GM13977 (cell line): ENCODE measurements at regions not wholly inside any gene's neighbourhood (a gene's known extent, or its start where the extent isn't known, plus 50 kb on each side); places are given as distances from the start of the nearest gene placed in this dataset.

Source experiments
- DNase-seq: peaks from one replicate; pipeline ENCODE4 v3.0.0; 2012; ENCODE audit warnings: low spot score
- in situ Hi-C: fragments of 300-500 bp; cut with MboI; formaldehyde crosslinking; loops from one replicate; pipeline ENCODE4 v1.12.0; 2022; ENCODE audit warnings: low sequenced_read_pairs, low pct_unique_long_range_greater_than_20kb, mixed read lengths, inconsistent platforms; ENCODE audit not compliant: unreplicated experiment
- TF ChIP-seq, protein P1 (sequence below): IDR thresholded peaks from 2 replicates; pipeline ENCODE4 v1.5.1; 2012; ENCODE audit warnings: mild to moderate bottlenecking, control low read depth; ENCODE audit not compliant: insufficient read depth; ENCODE audit errors: extremely low read depth, missing control alignments

DNA sequence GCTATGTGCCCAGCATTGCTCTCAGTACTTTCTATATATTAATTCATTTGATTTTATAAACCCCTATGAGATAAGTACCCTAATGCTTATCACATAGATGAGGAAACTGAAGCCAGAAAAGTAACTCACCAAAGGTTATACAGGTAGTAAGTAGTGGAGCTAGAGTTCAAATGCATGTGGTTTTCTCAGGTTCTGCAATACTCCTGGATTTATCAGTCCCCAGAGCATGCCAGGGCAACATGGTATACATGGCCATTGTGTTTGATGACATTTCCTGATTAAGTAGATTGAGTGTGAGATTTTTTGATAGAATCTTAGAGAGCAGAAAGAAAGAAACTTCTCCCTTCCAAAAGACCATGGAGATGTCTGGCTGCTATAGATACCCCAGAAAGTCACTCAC lies 233.1 kb downstream of the IKZF2 start:
- in situ Hi-C loops, result no loop called here
- TF ChIP-seq, protein P1, sequence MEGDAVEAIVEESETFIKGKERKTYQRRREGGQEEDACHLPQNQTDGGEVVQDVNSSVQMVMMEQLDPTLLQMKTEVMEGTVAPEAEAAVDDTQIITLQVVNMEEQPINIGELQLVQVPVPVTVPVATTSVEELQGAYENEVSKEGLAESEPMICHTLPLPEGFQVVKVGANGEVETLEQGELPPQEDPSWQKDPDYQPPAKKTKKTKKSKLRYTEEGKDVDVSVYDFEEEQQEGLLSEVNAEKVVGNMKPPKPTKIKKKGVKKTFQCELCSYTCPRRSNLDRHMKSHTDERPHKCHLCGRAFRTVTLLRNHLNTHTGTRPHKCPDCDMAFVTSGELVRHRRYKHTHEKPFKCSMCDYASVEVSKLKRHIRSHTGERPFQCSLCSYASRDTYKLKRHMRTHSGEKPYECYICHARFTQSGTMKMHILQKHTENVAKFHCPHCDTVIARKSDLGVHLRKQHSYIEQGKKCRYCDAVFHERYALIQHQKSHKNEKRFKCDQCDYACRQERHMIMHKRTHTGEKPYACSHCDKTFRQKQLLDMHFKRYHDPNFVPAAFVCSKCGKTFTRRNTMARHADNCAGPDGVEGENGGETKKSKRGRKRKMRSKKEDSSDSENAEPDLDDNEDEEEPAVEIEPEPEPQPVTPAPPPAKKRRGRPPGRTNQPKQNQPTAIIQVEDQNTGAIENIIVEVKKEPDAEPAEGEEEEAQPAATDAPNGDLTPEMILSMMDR, result no peak
- no peak for DNase-seq

DNA sequence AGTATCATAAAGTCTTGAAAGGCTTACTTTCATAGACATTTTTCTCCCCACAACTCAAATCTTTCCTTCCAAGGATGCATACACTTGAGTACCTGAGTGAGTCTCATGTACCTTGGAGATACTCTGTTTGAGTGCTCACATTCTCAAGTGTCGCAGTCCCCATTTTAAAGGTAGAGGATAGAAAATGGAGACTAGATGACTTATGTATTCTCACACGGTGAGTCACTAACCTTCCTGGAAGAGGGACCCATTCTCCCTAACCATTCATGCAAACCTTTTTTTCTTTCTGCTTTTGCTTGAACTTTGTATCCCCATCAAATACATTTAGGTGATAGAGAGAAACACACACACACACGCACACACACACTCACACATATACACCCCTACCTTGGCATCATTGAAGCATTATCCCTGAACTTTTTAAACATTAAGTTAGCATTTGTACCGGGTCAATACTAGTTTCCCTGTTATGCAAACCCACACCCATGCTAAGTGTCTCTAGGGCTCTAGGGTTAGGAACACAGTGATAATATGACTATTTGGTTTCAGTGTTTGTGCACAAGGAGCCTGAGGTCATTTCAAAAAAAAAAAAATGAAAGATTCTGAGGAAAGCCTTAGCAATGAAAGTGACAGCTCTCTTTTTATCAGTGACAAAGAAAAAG lies 236.2 kb downstream of the IKZF2 start:
- in situ Hi-C loops, result no loop called here
- TF ChIP-seq, protein P1, result no peak
- DNase-seq, result no peak

DNA sequence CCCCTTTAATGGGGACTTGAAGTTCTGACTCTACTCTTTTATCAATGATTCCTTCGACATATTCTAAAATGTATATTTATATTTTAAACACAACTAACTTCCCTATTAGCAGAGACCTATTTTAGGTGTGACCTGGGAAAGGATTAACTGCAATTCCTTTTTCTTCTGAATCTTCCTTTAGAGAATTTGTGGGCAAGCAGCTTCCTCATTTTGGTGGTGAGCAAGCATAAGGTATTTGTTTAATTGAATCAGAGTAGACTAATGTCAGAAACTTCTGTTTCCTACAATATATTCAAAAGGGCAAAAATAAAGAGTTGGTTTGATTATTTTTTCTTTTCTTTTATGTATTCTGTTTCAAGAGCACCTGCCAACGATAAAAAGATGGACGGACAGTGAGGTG lies 237.0 kb downstream of the IKZF2 start:
- TF ChIP-seq, protein P1, result no peak
- no peak for DNase-seq
- in situ Hi-C loops, result no loop called here

GRCh38 chr2:212913640-212914306 lies 237.6 kb downstream of the IKZF2 start:
- DNase-seq, result no peak
- TF ChIP-seq, protein P1, result no peak
- in situ Hi-C loops, result no loop called here

- in situ Hi-C loops, result no loop called here
- no peak for DNase-seq
- TF ChIP-seq, protein P1, result no peak
These were observed 238.8 kb downstream of the IKZF2 start for GRCh38 chr2:212912445-212913103.

GRCh38 chr2:212911011-212911410 lies 240.4 kb downstream of the IKZF2 start:
- no peak for DNase-seq
- TF ChIP-seq, protein P1, result no peak
- in situ Hi-C loops, result no loop called here
